Caco-2 (cell line): ENCODE measurements at regions not wholly inside any gene's neighbourhood (a gene's known extent, or its start where the extent isn't known, plus 50 kb on each side); places are given as distances from the start of the nearest gene placed in this dataset.

Experiments
- BruUV-seq: library from RNA; stranded (reverse); fragments of 400-500 nt; replicated peaks from 2 replicates; lab custom pipeline; 2021; lab: Mats Ljungman, UMichigan
- CTCF ChIA-PET: fragments of 300-600 bp; sonication (Branson Sonifier 250); formaldehyde crosslinking; loops from one replicate; lab custom pipeline; 2022; ENCODE audit warnings: antibody characterized with exemption; lab: Charles Lee
- POLR2A ChIA-PET: fragments of 300-600 bp; sonication (Branson Sonifier 250); formaldehyde crosslinking; loops from one replicate; lab custom pipeline; 2022; ENCODE audit warnings: antibody characterized with exemption; lab: Charles Lee
- DNase-seq, 2 experiments: peaks; one replicate each; pipeline versions ENCODE4 v3.0.0 to v3.0.0-alpha.2; 2020 to 2022
- H3K27me3 ChIP-seq: replicated peaks from 2 replicates; pipeline ENCODE4 v1.6.0; 2011; ENCODE audit warnings: low read length; ENCODE audit not compliant: control insufficient read depth, insufficient read depth
- H3K36me3 ChIP-seq: 2 replicates; pipeline ENCODE4 v1.5.1; 2011; ENCODE audit warnings: low read length; ENCODE audit not compliant: control insufficient read depth, insufficient read depth
- H3K4me1 ChIP-seq: fragments of 250-450 bp; sonication (Bioruptor Pico); 2 replicates; pipeline ENCODE4 v1.5.1; 2020; ENCODE audit warnings: mild to moderate bottlenecking
- H3K4me3 ChIP-seq: 2 replicates; pipeline ENCODE4 v1.5.1; 2011; ENCODE audit warnings: low read depth, mild to moderate bottlenecking, control low read depth, low read length
- H3K9me3 ChIP-seq: fragments of 250-450 bp; sonication (Bioruptor Pico); 2 replicates; pipeline ENCODE4 v1.5.1; 2020; ENCODE audit warnings: mild to moderate bottlenecking, moderate library complexity
- H3K27ac Mint-ChIP-seq: one replicate; pipeline ENCODE4 v1.8.0; 2022; ENCODE audit warnings: mixed read lengths; ENCODE audit not compliant: unreplicated experiment
- H3K27me3 Mint-ChIP-seq: one replicate; pipeline ENCODE4 v1.8.0; 2022; ENCODE audit warnings: mixed read lengths; ENCODE audit not compliant: insufficient read depth, unreplicated experiment
- H3K36me3 Mint-ChIP-seq: one replicate; pipeline ENCODE4 v1.8.0; 2022; ENCODE audit warnings: mild to moderate bottlenecking, mixed read lengths; ENCODE audit not compliant: insufficient read depth, unreplicated experiment
- H3K4me1 Mint-ChIP-seq: one replicate; pipeline ENCODE4 v1.8.0; 2022; ENCODE audit warnings: low read depth, mixed read lengths; ENCODE audit not compliant: unreplicated experiment
- H3K4me3 Mint-ChIP-seq: one replicate; pipeline ENCODE4 v1.8.0; 2022; ENCODE audit warnings: mild to moderate bottlenecking, moderate library complexity, mixed read lengths; ENCODE audit not compliant: unreplicated experiment
- H3K9me3 Mint-ChIP-seq: one replicate; pipeline ENCODE4 v1.8.0; 2022; ENCODE audit warnings: mixed read lengths; ENCODE audit not compliant: unreplicated experiment
- CTCF ChIP-seq, 2 experiments: fragments of 200-600 bp in 1 of 2; IDR thresholded peaks; 1 replicate in 1 of 2; 2 replicates in 1 of 2; pipeline versions ENCODE4 v1.5.1 to v1.8.0; 2011 to 2022; ENCODE audit warnings: antibody characterized with exemption in 1 of 2, control low read depth in 1 of 2, inconsistent platforms in 1 of 2, low read depth in 1 of 2, low read length in 1 of 2, mild to moderate bottlenecking in 1 of 2, moderate library complexity in 1 of 2; ENCODE audit not compliant: insufficient read depth in 1 of 2, severe bottlenecking in 1 of 2, unreplicated experiment in 1 of 2
- intact Hi-C: fragments of 100-400 bp; cut with micrococcal nuclease; formaldehyde crosslinking; loops from one replicate; pipeline ENCODE4 v1.10.0; 2022; ENCODE audit not compliant: unreplicated experiment

- peaks cover 14% of the 10 kb centered on the region for H3K27me3 Mint-ChIP-seq
- Histone ChIP-seq H3K27me3 (no peaks in the 10 kb centered on the region), H3K36me3 (no peaks in the 10 kb centered on the region), H3K4me1 (no peaks in the 10 kb centered on the region), H3K4me3 (no peak overlapping the region), H3K9me3 (no peaks in the 10 kb centered on the region)
- DNase-seq: no peak
- no peak for TF ChIP-seq CTCF (IDR thresholded peaks at IDR 0.05; ENCODE audit: insufficient read depth in 1 of 2, low read depth in 1 of 2, low read length in 1 of 2, severe bottlenecking in 1 of 2, unreplicated experiment in 1 of 2)
- no TSS peak for BruUV-seq
- no peaks in the 10 kb centered on the region for H3K4me1 Mint-ChIP-seq
- ChIA-PET POLR2A (no interaction called here), CTCF (no interaction called here)
- intact Hi-C loops: no loop called here
- no peaks in the 10 kb centered on the region for H3K36me3 Mint-ChIP-seq
- no peak overlapping the region for H3K27ac Mint-ChIP-seq
- H3K4me3 Mint-ChIP-seq: no peak overlapping the region
- no peaks in the 10 kb centered on the region for H3K9me3 Mint-ChIP-seq
Observed at GRCh38 chr6:156648616-156649015, 128.6 kb upstream of the ARID1B start.

GRCh38 chr6:156647991-156648390 is 129.2 kb upstream of the ARID1B start:
- Histone ChIP-seq H3K9me3 (no peaks in the 10 kb centered on the region), H3K27me3 (no peaks in the 10 kb centered on the region), H3K4me1 (no peaks in the 10 kb centered on the region), H3K4me3 (no peak overlapping the region), H3K36me3 (no peaks in the 10 kb centered on the region)
- no peak for DNase-seq
- Mint-ChIP-seq H3K4me1 (no peaks in the 10 kb centered on the region), H3K4me3 (no peak overlapping the region), H3K27ac (no peak overlapping the region), H3K27me3 (peaks cover 9% of the 10 kb centered on the region), H3K9me3 (no peaks in the 10 kb centered on the region), H3K36me3 (no peaks in the 10 kb centered on the region)
- TF ChIP-seq CTCF (IDR thresholded peaks at IDR 0.05; ENCODE audit: insufficient read depth in 1 of 2, low read depth in 1 of 2, low read length in 1 of 2, severe bottlenecking in 1 of 2, unreplicated experiment in 1 of 2): no peak
- intact Hi-C loops: no loop called here
- POLR2A ChIA-PET: no interaction called here
- CTCF ChIA-PET: no interaction called here
- no TSS peak for BruUV-seq

- BruUV-seq: no TSS peak
- CTCF ChIA-PET: no interaction called here
- Histone ChIP-seq H3K36me3 (no peaks in the 10 kb centered on the region), H3K4me1 (no peaks in the 10 kb centered on the region), H3K4me3 (no peak overlapping the region), H3K27me3 (no peaks in the 10 kb centered on the region), H3K9me3 (no peaks in the 10 kb centered on the region)
- Mint-ChIP-seq H3K27me3 (peaks cover 9% of the 10 kb centered on the region), H3K9me3 (peaks cover 3% of the 10 kb centered on the region), H3K27ac (no peak overlapping the region), H3K36me3 (no peaks in the 10 kb centered on the region), H3K4me1 (no peaks in the 10 kb centered on the region), H3K4me3 (no peak overlapping the region)
- intact Hi-C loops: no loop called here
- TF ChIP-seq CTCF (IDR thresholded peaks at IDR 0.05; ENCODE audit: insufficient read depth in 1 of 2, low read depth in 1 of 2, low read length in 1 of 2, severe bottlenecking in 1 of 2, unreplicated experiment in 1 of 2): no peak
- no peak for DNase-seq
- POLR2A ChIA-PET: no interaction called here
Observed at GRCh38 chr6:156647140-156647784, 129.9 kb upstream of the ARID1B start.
